ENCODE measurements at regions not wholly inside any gene's neighbourhood (a gene's known extent, or its start where the extent isn't known, plus 50 kb on each side); places are given as distances from the start of the nearest gene placed in this dataset.
A peak's percentile ranks its signal among the peaks of the same experiment; 100 is the strongest.

GRCh38 chr4:26029568-26030131, 115.6 kb downstream of the SMIM20 start:
- H3K4me3 ChIP-seq (ENCODE audit: low read depth, low read length), result no peak overlapping the region
- no peak for DNase-seq (ENCODE audit: low read depth)
- TF ChIP-seq CTCF (IDR thresholded peaks at IDR 0.05; ENCODE audit: low read depth, low read length, missing control alignments), result no peak
- in situ Hi-C loops (cut with HindIII; ENCODE audit: low sequenced_read_pairs), result no loop called here

- no peak for DNase-seq (ENCODE audit: low read depth)
- no peak for TF ChIP-seq CTCF (IDR thresholded peaks at IDR 0.05; ENCODE audit: low read depth, low read length, missing control alignments)
- no peak overlapping the region for H3K4me3 ChIP-seq (ENCODE audit: low read depth, low read length)
- in situ Hi-C loops (cut with HindIII; ENCODE audit: low sequenced_read_pairs), result no loop called here
Observed at GRCh38 chr4:26030260-26030667, 116.2 kb downstream of the SMIM20 start.

- no peak overlapping the region for H3K4me3 ChIP-seq (ENCODE audit: low read depth, low read length)
- TF ChIP-seq CTCF (IDR thresholded peaks at IDR 0.05; ENCODE audit: low read depth, low read length, missing control alignments), result no peak
- no peak for DNase-seq (ENCODE audit: low read depth)
- in situ Hi-C loops (cut with HindIII; ENCODE audit: low sequenced_read_pairs), result no loop called here
Observed at GRCh38 chr4:26030780-26031179, 116.8 kb downstream of the SMIM20 start.

GRCh38 chr4:26031704-26032103, 117.7 kb downstream of the SMIM20 start:
- no peak for DNase-seq (ENCODE audit: low read depth)
- TF ChIP-seq CTCF (IDR thresholded peaks at IDR 0.05; ENCODE audit: low read depth, low read length, missing control alignments), result no peak
- in situ Hi-C loops (cut with HindIII; ENCODE audit: low sequenced_read_pairs), result no loop called here
- H3K4me3 ChIP-seq (ENCODE audit: low read depth, low read length), result no peak overlapping the region

GRCh38 chr4:26032142-26032541, 118.1 kb downstream of the SMIM20 start:
- TF ChIP-seq CTCF (IDR thresholded peaks at IDR 0.05; ENCODE audit: low read depth, low read length, missing control alignments), result no peak
- DNase-seq (ENCODE audit: low read depth), result no peak
- in situ Hi-C loops (cut with HindIII; ENCODE audit: low sequenced_read_pairs), result no loop called here
- H3K4me3 ChIP-seq (ENCODE audit: low read depth, low read length), result no peak overlapping the region

- TF ChIP-seq CTCF (IDR thresholded peaks at IDR 0.05; ENCODE audit: low read depth, low read length, missing control alignments), result no peak
- peak; percentile 85 for DNase-seq (ENCODE audit: low read depth)
- H3K4me3 ChIP-seq (ENCODE audit: low read depth, low read length), result no peak overlapping the region
- in situ Hi-C loops (cut with HindIII; ENCODE audit: low sequenced_read_pairs), result no loop called here
Observed at GRCh38 chr4:26032630-26033317, 118.8 kb downstream of the SMIM20 start.
